ENCODE measurements at regions not wholly inside any gene's neighbourhood (a gene's known extent, or its start where the extent isn't known, plus 50 kb on each side); places are given as distances from the start of the nearest gene placed in this dataset.

GRCh38 chr16:73778887-73779286, 517.7 kb upstream of the PSMD7 start:
- TF ChIP-seq CTCF (conservative IDR thresholded peaks at IDR 0.05) = no peak
- TF ChIP-seq ZFX (IDR thresholded peaks at IDR 0.05) = no peak

All from C4-2B (cell line).